22Rv1 (cell line): ENCODE measurements at regions not wholly inside any gene's neighbourhood (a gene's known extent, or its start where the extent isn't known, plus 50 kb on each side); places are given as distances from the start of the nearest gene placed in this dataset.
A peak's percentile ranks its signal among the peaks of the same experiment; 100 is the strongest.

Experiments used
- H3K27ac ChIP-seq: fragments of 450-650 bp; 2 replicates; pipeline ENCODE4 v1.5.1; 2017
- ZFX ChIP-seq: fragments of 450-650 bp; IDR thresholded peaks from 2 replicates; pipeline ENCODE4 v1.6.1; 2017; ENCODE audit warnings: antibody characterized with exemption, borderline replicate concordance
- TF ChIP-seq, protein P1 (sequence below): fragments of 450-650 bp; IDR thresholded peaks from 2 replicates; pipeline ENCODE4 v1.5.1; 2017; ENCODE audit warnings: mild to moderate bottlenecking

DNA sequence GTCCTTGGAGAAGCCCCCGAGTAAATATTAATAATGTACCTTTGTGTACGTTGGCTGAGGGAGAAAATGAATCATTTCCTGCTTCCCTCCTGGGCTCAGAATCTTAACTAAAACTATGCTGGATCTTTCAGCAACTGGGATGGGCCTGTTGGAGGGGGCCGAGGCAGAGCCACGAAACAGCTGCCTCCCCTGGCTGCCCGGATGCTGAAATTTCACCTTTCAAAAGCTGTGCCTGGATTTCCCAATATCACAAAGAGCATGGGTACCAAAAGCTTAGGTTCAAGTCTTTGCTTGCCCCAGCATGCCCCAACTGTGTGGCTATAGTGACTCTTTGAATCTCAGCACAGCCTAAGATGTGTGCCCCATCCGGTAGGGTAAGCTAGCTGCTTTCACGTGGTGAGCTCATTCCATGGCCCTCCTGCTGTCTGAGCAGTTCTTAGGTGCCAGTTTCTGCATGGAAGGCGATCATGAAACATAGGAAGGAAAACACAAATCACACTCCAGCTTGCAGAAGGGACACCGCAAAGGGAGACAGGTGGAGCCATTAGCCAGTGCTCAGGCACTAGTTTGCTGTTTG, 473.5 kb downstream of the PTPRU start:
- no peak for TF ChIP-seq ZFX
- TF ChIP-seq, protein P1, sequence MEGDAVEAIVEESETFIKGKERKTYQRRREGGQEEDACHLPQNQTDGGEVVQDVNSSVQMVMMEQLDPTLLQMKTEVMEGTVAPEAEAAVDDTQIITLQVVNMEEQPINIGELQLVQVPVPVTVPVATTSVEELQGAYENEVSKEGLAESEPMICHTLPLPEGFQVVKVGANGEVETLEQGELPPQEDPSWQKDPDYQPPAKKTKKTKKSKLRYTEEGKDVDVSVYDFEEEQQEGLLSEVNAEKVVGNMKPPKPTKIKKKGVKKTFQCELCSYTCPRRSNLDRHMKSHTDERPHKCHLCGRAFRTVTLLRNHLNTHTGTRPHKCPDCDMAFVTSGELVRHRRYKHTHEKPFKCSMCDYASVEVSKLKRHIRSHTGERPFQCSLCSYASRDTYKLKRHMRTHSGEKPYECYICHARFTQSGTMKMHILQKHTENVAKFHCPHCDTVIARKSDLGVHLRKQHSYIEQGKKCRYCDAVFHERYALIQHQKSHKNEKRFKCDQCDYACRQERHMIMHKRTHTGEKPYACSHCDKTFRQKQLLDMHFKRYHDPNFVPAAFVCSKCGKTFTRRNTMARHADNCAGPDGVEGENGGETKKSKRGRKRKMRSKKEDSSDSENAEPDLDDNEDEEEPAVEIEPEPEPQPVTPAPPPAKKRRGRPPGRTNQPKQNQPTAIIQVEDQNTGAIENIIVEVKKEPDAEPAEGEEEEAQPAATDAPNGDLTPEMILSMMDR, result no peak
- no peak overlapping the region for H3K27ac ChIP-seq

DNA sequence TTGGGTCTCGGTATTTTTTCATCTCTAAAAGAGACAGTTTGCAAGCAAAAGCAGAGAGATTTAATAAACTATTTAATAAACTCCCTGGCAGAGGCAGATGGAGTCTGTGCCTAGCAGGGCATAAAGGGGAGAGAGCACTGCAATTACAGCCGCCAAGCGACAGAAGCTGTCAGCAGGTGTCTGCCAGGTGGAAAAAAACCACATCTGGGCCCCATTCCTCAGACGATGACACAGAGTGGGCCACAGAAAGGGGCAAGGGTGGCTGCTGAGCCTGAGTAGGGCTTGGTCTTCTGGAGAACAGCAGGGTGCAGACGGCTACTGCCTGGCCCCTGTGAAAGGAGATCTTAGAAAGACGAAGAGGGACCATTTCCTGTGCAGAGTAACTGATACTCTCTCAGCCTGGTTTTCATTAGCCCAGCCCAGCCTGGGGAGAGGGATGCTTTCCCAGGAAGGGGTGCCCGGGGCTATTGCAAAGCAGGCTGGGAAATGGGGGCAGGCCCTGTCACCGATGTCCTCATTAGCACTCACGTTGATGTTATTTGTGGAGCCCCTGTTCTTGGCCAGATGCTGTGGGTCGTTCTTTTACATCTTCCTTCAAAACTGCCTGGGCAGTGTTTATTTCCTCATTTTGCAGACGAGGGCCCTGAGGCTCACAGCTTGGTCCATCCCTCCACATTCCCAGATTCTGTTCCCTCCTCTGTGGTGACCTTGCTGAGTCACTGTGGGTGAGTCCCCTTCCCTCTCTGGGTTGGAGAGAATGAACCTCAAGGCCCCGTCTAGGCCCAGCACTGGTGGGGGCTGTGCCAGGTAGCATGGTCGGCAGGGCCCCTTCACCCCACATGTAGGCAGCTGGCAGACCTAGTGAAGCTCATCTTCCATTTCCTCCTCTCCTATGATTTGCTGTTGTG, 472.7 kb downstream of the PTPRU start:
- TF ChIP-seq, protein P1, result no peak
- TF ChIP-seq ZFX, result no peak
- no peak overlapping the region for H3K27ac ChIP-seq

DNA sequence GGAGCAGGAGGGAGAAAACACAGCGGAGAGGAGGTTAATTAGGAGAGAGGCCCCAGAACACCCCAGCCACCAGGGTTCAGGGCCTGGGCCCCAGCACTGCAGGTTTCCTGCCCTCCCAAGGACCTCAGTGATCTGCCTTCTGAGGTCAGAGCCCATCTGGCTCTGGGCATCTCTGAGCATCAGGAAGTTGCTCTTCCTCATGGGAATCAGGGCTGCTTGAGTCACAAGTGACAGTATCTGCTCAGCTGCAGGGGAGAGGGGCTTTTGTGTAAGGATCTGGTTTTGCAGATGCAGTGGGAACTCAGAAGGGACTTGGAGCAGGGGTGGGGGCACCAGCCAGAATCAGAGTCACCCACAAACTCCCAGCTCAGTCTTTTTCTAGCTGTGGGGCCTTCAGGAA, 472.1 kb downstream of the PTPRU start:
- no peak overlapping the region for H3K27ac ChIP-seq
- TF ChIP-seq, protein P1, result no peak
- no peak for TF ChIP-seq ZFX

DNA sequence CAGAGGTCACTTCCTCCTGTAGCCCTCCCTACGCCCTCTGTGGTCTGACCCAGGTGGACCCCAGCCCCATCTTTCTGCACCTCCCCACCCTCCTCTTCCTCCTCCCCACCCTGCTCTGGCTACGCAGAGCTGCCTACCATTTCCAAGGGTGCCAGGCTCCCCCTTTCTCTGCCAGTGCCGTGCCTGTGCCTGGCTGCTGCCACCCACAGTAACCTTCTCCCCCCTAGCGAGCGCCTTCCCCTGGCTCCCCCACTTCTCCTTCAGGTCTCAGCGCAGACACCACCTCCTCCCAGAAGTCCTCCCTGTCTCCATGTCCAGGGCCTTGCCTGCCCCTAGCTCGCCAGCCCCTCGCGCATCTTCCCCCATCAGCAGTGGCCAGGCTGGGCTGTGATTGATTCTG, 471.5 kb downstream of the PTPRU start:
- no peak overlapping the region for H3K27ac ChIP-seq
- TF ChIP-seq ZFX, result no peak

DNA sequence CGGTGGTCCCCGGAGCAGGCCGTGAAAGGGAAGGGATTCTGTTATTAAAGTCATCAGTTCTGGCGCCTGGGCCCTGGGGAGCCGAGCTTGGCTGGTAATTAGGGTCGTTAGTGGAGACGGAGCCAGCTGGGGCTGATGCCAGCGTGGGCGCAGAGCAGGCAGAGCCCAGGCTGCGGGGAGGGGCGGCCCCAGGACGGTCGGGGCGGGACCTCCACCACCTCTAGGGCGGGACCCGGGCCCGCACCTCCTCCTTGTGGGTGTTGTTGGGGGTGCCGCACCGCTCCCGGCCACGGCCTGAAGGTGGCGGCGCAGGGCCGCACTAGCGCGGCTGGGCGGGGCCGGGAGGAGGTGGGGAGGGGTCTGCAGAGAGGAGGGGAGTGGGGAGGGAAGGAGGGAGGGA, 470.6 kb downstream of the PTPRU start:
- TF ChIP-seq, protein P1, result 0 out of 2 replicates have a peak, but pooled peaks have one; percentile 11
- TF ChIP-seq ZFX, result no peak
- H3K27ac ChIP-seq, result no peak overlapping the region

DNA sequence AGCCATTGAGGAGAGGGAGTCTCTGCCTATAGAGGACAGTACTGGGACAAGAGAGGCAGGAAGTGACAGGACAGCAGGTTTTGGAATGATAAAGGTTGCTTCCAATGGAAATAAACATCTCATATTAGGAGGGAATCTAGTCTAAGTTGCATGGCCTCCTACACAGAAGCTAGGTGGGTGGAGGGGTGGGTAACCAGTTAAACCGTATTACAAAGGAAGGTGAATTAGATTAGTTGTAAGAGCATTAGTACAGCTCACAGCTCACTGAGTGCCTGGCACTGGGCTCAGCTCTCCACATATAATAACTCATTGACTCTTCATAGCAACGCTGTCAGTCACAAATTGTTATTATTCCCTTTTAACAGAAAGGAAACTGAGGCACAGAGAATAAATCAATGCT, 468.1 kb downstream of the PTPRU start:
- no peak for TF ChIP-seq ZFX
- TF ChIP-seq, protein P1, result no peak
- no peak overlapping the region for H3K27ac ChIP-seq

DNA sequence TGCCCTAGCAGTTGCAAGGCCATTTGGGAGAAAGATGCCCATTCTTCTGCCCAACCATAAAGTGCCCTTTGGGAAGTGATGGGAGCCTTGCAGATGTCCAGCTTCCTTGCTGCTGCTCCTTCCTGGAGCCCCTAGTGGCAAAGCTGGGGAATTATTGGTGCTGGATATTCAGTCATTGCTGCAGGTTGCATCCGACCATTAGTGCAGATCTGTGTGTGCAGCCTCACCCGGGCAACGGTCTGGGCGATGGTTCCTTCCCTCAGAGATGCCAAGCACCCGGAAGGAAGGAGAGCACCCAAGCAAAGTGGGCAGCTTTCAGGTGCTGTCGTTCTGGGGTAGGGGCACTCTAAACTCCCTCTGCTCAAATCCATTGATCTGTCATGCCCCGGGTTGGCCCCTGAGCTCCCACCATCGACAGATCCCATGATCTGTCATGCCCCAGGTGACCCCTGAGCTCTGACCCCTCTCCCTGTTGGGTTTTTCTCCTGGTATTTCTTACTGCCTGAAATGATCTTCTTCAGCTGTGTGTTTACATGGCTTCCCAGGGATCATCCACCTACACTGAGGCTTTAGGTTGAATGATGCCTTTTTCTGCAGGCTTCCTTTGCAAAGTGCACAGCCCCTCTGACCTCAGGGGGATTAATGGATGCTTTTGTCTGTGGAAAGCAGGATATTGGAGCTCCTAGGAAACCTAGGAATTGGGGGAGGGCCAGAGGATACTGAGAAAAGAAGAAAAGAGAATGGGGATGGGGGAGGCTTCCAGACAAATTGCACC, 467.5 kb downstream of the PTPRU start:
- TF ChIP-seq ZFX, result no peak
- TF ChIP-seq, protein P1, result peak; percentile 73
- H3K27ac ChIP-seq, result no peak overlapping the region
